HCT116 (cell line): ENCODE measurements at regions not wholly inside any gene's neighbourhood (a gene's known extent, or its start where the extent isn't known, plus 50 kb on each side); places are given as distances from the start of the nearest gene placed in this dataset.

Source experiments
- ATAC-seq: fragments of 200-7000 bp; cut with Tn5 transposase; 2 replicates; pipeline ENCODE4 v1.9.1; 2020; ENCODE audit warnings: mild to moderate bottlenecking, moderate library complexity
- BruUV-seq: library from RNA; stranded (reverse); fragments of 400-500 nt; replicated peaks from 2 replicates; lab custom pipeline; 2021; lab: Mats Ljungman, UMichigan
- CTCF ChIA-PET: fragments of 300-600 bp; sonication (Branson Sonifier 250); formaldehyde crosslinking; loops from one replicate; lab custom pipeline; 2021; ENCODE audit warnings: antibody characterized with exemption; lab: Charles Lee
- POLR2A ChIA-PET: fragments of 300-600, 350-600 bp; sonication (Branson Sonifier 250); formaldehyde crosslinking; loops from one replicate; lab custom pipeline; 2021; ENCODE audit warnings: antibody characterized with exemption; lab: Charles Lee
- RAD21 ChIA-PET, 2 experiments: fragments of 300-600 bp; sonication (Branson Sonifier 250); formaldehyde crosslinking; loops; one replicate each; lab custom pipeline; 2023; ENCODE audit warnings: low total read pairs in 2 of 2; ENCODE audit not compliant: uncharacterized antibody in 2 of 2, unreplicated experiment in 2 of 2, low non-redundant PET in 1 of 2; lab: Charles Lee
- DNase-seq: peaks from one replicate; pipeline ENCODE4 v3.0.0-alpha.2; 2010; ENCODE audit warnings: low read depth, low spot score
- H2AFZ ChIP-seq: fragments of 200-600 bp; shearing (Covaris generic), sonication (generic); 2 replicates; pipeline ENCODE4 v1.6.1; 2017; ENCODE audit warnings: low read depth, mixed run types, mixed read lengths, antibody characterized with exemption, low read length; ENCODE audit not compliant: poor library complexity, severe bottlenecking
- H3K27ac ChIP-seq: 2 replicates; pipeline ENCODE4 v1.5.1; 2012; ENCODE audit warnings: low read depth, low read length
- H3K27me3 ChIP-seq: fragments of 200-600 bp; sonication (generic); 2 replicates; pipeline ENCODE4 v1.6.1; 2016; ENCODE audit warnings: mixed run types, low read length, mixed read lengths; ENCODE audit not compliant: insufficient read depth
- H3K36me3 ChIP-seq, 2 experiments: fragments of 200-500 bp in 1 of 2; fragments of 200-600 bp in 1 of 2; sonication (Bioruptor generic) in 1 of 2; sonication (generic) in 1 of 2; 2 replicates each; pipeline versions ENCODE4 v1.5.1 to v1.6.1; 2014 to 2016; ENCODE audit warnings: low read length in 2 of 2, inconsistent platforms in 1 of 2, mixed read lengths in 1 of 2, mixed run types in 1 of 2; ENCODE audit not compliant: insufficient read depth in 2 of 2, control insufficient read depth in 1 of 2
- H3K4me1 ChIP-seq, 2 experiments: fragments of 200-600 bp in 1 of 2; sonication (generic) in 1 of 2; 2 replicates each; pipeline versions ENCODE4 v1.5.1 to v1.6.1; 2012 to 2017; ENCODE audit warnings: low read length in 2 of 2, inconsistent platforms in 1 of 2, mild to moderate bottlenecking in 1 of 2, mixed read lengths in 1 of 2, mixed run types in 1 of 2, moderate library complexity in 1 of 2; ENCODE audit not compliant: insufficient read depth in 2 of 2, control insufficient read depth in 1 of 2
- H3K4me2 ChIP-seq: fragments of 200-600 bp; sonication (generic); 2 replicates; pipeline ENCODE4 v1.6.1; 2017; ENCODE audit warnings: mixed run types, low read length, mixed read lengths
- H3K4me3 ChIP-seq, 2 experiments: fragments of 200-600 bp in 1 of 2; sonication (generic) in 1 of 2; replicated peaks in 1 of 2; 2 replicates each; pipeline ENCODE4 v1.5.1; 2011 to 2016; ENCODE audit warnings: low read length in 2 of 2, control low read depth in 1 of 2, low read depth in 1 of 2, mild to moderate bottlenecking in 1 of 2, mixed read lengths in 1 of 2, mixed run types in 1 of 2
- H3K79me2 ChIP-seq: fragments of 200-600 bp; sonication (generic); 2 replicates; pipeline ENCODE4 v1.6.1; 2017; ENCODE audit warnings: mild to moderate bottlenecking, mixed run types, low read length, moderate library complexity, mixed read lengths; ENCODE audit not compliant: insufficient read depth
- H3K9ac ChIP-seq: fragments of 200-600 bp; sonication (generic); 2 replicates; pipeline ENCODE4 v1.6.1; 2016; ENCODE audit warnings: low read length, mixed read lengths
- H3K9me2 ChIP-seq: fragments of 200-600 bp; sonication (generic), shearing (Covaris generic); 2 replicates; pipeline ENCODE4 v1.6.1; 2017; ENCODE audit warnings: mixed run types, mild to moderate bottlenecking, moderate library complexity; ENCODE audit not compliant: insufficient read depth
- H3K9me3 ChIP-seq, 2 experiments: fragments of 200-500 bp in 1 of 2; fragments of 200-600 bp in 1 of 2; sonication (Bioruptor generic) in 1 of 2; sonication (generic) in 1 of 2; 2 replicates each; pipeline ENCODE4 v1.6.1; 2014 to 2017; ENCODE audit warnings: low read length in 2 of 2, mixed read lengths in 2 of 2, inconsistent platforms in 1 of 2, low read depth in 1 of 2, mild to moderate bottlenecking in 1 of 2, mixed run types in 1 of 2, moderate library complexity in 1 of 2; ENCODE audit not compliant: control insufficient read depth in 1 of 2, insufficient read depth in 1 of 2
- H4K20me1 ChIP-seq: fragments of 200-600 bp; sonication (generic), shearing (Covaris generic); 2 replicates; pipeline ENCODE4 v1.6.1; 2017; ENCODE audit warnings: mixed run types, mild to moderate bottlenecking, moderate library complexity; ENCODE audit not compliant: insufficient read depth
- ATF3 ChIP-seq: IDR thresholded peaks from 2 replicates; pipeline ENCODE4 v1.6.1; 2012
- CBX3 ChIP-seq: IDR thresholded peaks from 2 replicates; pipeline ENCODE4 v1.6.1; 2012; ENCODE audit warnings: low read depth
- CEBPB ChIP-seq: IDR thresholded peaks from 2 replicates; pipeline ENCODE4 v1.6.1; 2012; ENCODE audit warnings: low read depth
- EGR1 ChIP-seq: IDR thresholded peaks from 2 replicates; pipeline ENCODE4 v1.6.1; 2012; ENCODE audit warnings: low read depth
- EZH2 ChIP-seq: fragments of 200-600 bp; sonication (generic); IDR thresholded peaks from 2 replicates; pipeline ENCODE4 v1.6.1; 2017; ENCODE audit warnings: antibody characterized with exemption, mixed run types
- EZH2phosphoT487 ChIP-seq: fragments of 200-600 bp; IDR thresholded peaks from 2 replicates; pipeline ENCODE4 v1.6.1; 2018; ENCODE audit warnings: antibody characterized with exemption, borderline replicate concordance
- JUND ChIP-seq: IDR thresholded peaks from 2 replicates; pipeline ENCODE4 v1.6.1; 2012
- POLR2A ChIP-seq: IDR thresholded peaks from 2 replicates; pipeline ENCODE4 v1.7.0; 2011; ENCODE audit warnings: borderline replicate concordance; ENCODE audit not compliant: insufficient read depth, insufficient read length; ENCODE audit errors: extremely low read depth
- RAD21 ChIP-seq: IDR thresholded peaks from 2 replicates; pipeline ENCODE4 v1.6.1; 2012; ENCODE audit warnings: low read depth, mild to moderate bottlenecking
- REST ChIP-seq: IDR thresholded peaks from 2 replicates; pipeline ENCODE4 v1.6.1; 2012; ENCODE audit warnings: low read depth
- SP1 ChIP-seq: IDR thresholded peaks from 2 replicates; pipeline ENCODE4 v1.6.1; 2012; ENCODE audit warnings: low read depth
- SRF ChIP-seq: IDR thresholded peaks from 2 replicates; pipeline ENCODE4 v1.6.1; 2012; ENCODE audit warnings: low read depth
- YY1 ChIP-seq: IDR thresholded peaks from 2 replicates; pipeline ENCODE4 v1.6.1; 2011; ENCODE audit warnings: low read length, low read depth, moderate library complexity, mild to moderate bottlenecking; ENCODE audit not compliant: insufficient replicate concordance; ENCODE audit errors: extremely low read depth
- ZFX ChIP-seq: fragments of 450-650 bp; IDR thresholded peaks from 2 replicates; pipeline ENCODE4 v1.6.1; 2017
- ZNF274 ChIP-seq: fragments of 200-500 bp; sonication (Bioruptor generic); IDR thresholded peaks from 2 replicates; pipeline ENCODE4 v1.6.1; 2014; ENCODE audit warnings: mild to moderate bottlenecking, low read depth, low read length, inconsistent platforms
- intact Hi-C: fragments of 100-400 bp; cut with micrococcal nuclease; formaldehyde crosslinking; loops from 2 replicates; pipeline ENCODE4 v1.10.0; 2022

DNA sequence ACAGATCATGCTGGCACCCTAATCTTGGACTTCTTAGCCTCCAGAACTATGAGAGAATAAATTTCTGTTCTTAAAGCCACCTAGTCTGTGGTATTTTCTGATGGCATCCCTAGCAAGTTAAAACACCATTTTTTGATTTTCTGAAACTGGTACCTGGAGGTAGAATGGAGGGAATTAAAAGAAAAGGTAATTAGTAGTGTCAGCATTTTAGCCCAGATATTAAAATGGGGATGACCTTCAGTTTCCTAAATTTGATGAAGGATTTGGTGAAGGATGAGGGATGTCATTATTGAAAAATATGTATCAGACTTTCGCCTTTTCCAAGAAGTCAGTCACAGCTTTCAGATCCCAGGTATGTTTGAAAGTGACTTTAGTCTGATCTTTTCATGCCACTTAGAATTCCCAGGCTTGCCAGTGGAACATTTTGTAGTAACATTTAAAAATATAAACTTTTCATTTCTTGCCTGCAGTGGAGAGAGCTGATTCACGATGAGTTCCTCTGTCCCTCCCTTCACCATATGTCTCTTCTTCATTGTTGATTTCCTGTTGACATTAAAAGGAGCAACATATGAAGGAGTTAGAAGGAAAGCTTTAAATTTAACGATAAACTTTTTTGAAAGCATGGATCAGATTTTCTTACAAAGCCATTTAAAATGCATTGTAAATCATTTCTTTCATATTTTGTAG is 169.4 kb downstream of the SLIT2 start (continued):
- no peak for TF ChIP-seq YY1
- TF ChIP-seq CEBPB = no peak
- TF ChIP-seq ZFX = no peak
- TF ChIP-seq SRF = no peak

DNA sequence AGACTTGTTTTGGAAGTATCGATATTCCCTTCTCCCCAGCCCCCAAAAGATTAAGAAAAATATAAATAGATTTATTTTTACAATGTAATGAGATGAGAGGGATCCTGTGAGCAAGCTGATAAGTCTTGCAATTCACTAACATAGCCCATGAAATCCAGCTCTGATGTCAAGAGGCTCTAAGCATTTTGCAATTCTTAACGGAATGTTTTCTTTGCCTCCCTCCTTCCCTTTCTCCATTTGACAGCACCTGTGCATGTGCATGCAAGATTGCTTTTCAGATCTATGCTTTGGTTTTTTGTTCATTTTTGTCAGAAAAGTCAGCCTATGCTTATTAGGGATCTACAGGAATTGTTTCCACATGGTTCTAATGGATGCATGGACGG is 169.9 kb downstream of the SLIT2 start:
- Histone ChIP-seq H3K9me2 (no peaks in the 10 kb centered on the region), H4K20me1 (no peaks in the 10 kb centered on the region), H3K4me3 (no peak overlapping the region), H3K9ac (no peak overlapping the region), H3K27me3 (0 out of 2 replicates have a peak, but pooled peaks cover 7% of the 10 kb centered on the region), H3K4me2 (no peak overlapping the region), H3K79me2 (no peaks in the 10 kb centered on the region)
- intact Hi-C loops = loop anchor here (5.0 to 10.0 kb wide), 2 partner anchors 1346 to 1727 kb away; no protein-coding TSS in a partner anchor
- ATAC-seq = no peak
- BruUV-seq = no TSS peak
- no peak for TF ChIP-seq ZNF274
- TF ChIP-seq, all 23 proteins: peak for 0
- no peak for DNase-seq
- POLR2A ChIA-PET = no interaction called here
- Histone ChIP-seq H2AFZ (no peak overlapping the region), H3K27ac (no peak overlapping the region), H3K36me3 (no peaks in the 10 kb centered on the region), H3K4me1 (0 out of 4 replicates have a peak, but pooled peaks cover 0 to 2% of the 10 kb centered on the region in 2 experiments), H3K9me3 (no peaks in the 10 kb centered on the region)
- CTCF ChIA-PET = interaction anchor here (1.5 kb wide), 1 partner anchor 123 kb away, joined by 6 read pairs; no protein-coding TSS in a partner anchor
- RAD21 ChIA-PET = no interaction called here

DNA sequence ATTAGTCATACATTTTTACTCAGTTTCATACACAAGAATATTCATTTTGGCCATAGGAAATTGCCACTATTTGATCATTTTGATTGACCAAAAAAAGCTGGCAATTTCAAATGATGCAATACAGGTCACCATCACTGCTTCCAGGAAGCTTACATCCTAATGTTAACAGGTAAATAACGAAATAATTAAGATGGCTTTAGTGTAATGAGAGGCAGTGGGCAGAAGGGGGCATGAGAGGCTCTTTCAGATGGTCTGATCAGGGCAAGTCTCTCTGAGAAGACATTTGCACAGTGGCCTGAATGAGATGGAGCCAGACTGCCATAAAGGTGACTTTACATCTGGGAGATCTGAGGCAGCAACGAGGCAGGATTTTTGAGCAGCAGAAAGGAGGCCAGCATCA is 170.7 kb downstream of the SLIT2 start:
- RAD21 ChIA-PET = no interaction called here
- POLR2A ChIA-PET = no interaction called here
- Histone ChIP-seq H3K27me3 (0 out of 2 replicates have a peak, but pooled peaks cover 7% of the 10 kb centered on the region), H3K4me2 (no peak overlapping the region), H4K20me1 (no peaks in the 10 kb centered on the region), H3K27ac (no peak overlapping the region), H3K4me1 (0 out of 4 replicates have a peak, but pooled peaks cover 0 to 2% of the 10 kb centered on the region in 2 experiments), H3K4me3 (no peak overlapping the region), H3K9me2 (no peaks in the 10 kb centered on the region), H3K36me3 (no peaks in the 10 kb centered on the region), H3K9me3 (no peaks in the 10 kb centered on the region), H3K9ac (no peak overlapping the region), H2AFZ (no peak overlapping the region), H3K79me2 (no peaks in the 10 kb centered on the region)
- intact Hi-C loops = loop anchor here (1.0 to 10.0 kb wide), 4 partner anchors 122 to 1728 kb away; no protein-coding TSS in a partner anchor
- DNase-seq (peak; percentile 47), ATAC-seq (peak; percentile 90)
- no TSS peak for BruUV-seq
- CTCF ChIA-PET = interaction anchor here (0.9 to 1.5 kb wide), 3 partner anchors 14 to 263 kb away, joined by 3 to 6 read pairs (median 4); no protein-coding TSS in a partner anchor
- TF ChIP-seq RAD21 (peak; percentile 60), EZH2phosphoT487 (no peak), JUND (no peak), ATF3 (no peak), CBX3 (no peak), POLR2A (no peak), REST (no peak), EZH2 (no peak), EGR1 (no peak), SP1 (no peak), CEBPB (no peak)
